ENCODE measurements at regions not wholly inside any gene's neighbourhood (a gene's known extent, or its start where the extent isn't known, plus 50 kb on each side); places are given as distances from the start of the nearest gene placed in this dataset.

GRCh38 chr1:5781079-5781478, 211.1 kb downstream of the NPHP4 start:
- no peak for DNase-seq (ENCODE audit: insufficient read length, low spot score, missing footprints)
- Histone ChIP-seq H3K9me3 (ENCODE audit: low read depth, low read length) (no peaks in the 10 kb centered on the region), H3K79me2 (ENCODE audit: insufficient read depth, low read length) (no peaks in the 10 kb centered on the region), H3K36me3 (ENCODE audit: insufficient read depth, low read length) (no peaks in the 10 kb centered on the region), H3K4me1 (ENCODE audit: insufficient read depth, low read length) (no peaks in the 10 kb centered on the region), H3K27ac (ENCODE audit: low read depth, low read length) (no peak overlapping the region), H3K27me3 (ENCODE audit: insufficient read depth, low read length) (no peaks in the 10 kb centered on the region), H2AFZ (ENCODE audit: low read length) (no peak overlapping the region), H3K4me2 (ENCODE audit: insufficient read depth, low read length) (no peak overlapping the region), H3K4me3 (ENCODE audit: insufficient read depth, low read length) (no peak overlapping the region), H4K20me1 (ENCODE audit: insufficient read depth, low read length) (no peaks in the 10 kb centered on the region)
- TF ChIP-seq CTCF (IDR thresholded peaks at IDR 0.05; ENCODE audit: extremely low read depth, low read depth, low read length), result no peak

- Histone ChIP-seq H3K9me3 (ENCODE audit: low read depth, low read length) (no peaks in the 10 kb centered on the region), H3K27ac (ENCODE audit: low read depth, low read length) (no peak overlapping the region), H3K27me3 (ENCODE audit: insufficient read depth, low read length) (no peaks in the 10 kb centered on the region), H3K4me2 (ENCODE audit: insufficient read depth, low read length) (no peak overlapping the region), H3K4me3 (ENCODE audit: insufficient read depth, low read length) (no peak overlapping the region), H2AFZ (ENCODE audit: low read length) (no peak overlapping the region), H3K36me3 (ENCODE audit: insufficient read depth, low read length) (no peaks in the 10 kb centered on the region), H3K4me1 (ENCODE audit: insufficient read depth, low read length) (no peaks in the 10 kb centered on the region), H3K79me2 (ENCODE audit: insufficient read depth, low read length) (no peaks in the 10 kb centered on the region), H4K20me1 (ENCODE audit: insufficient read depth, low read length) (no peaks in the 10 kb centered on the region)
- TF ChIP-seq CTCF (IDR thresholded peaks at IDR 0.05; ENCODE audit: extremely low read depth, low read depth, low read length), result no peak
- DNase-seq (ENCODE audit: insufficient read length, low spot score, missing footprints), result no peak
Observed at GRCh38 chr1:5780324-5780716, 211.9 kb downstream of the NPHP4 start.

GRCh38 chr1:5779608-5780323, 212.5 kb downstream of the NPHP4 start:
- H3K9me3 ChIP-seq (ENCODE audit: low read depth, low read length), result no peaks in the 10 kb centered on the region
- no peak for TF ChIP-seq CTCF (IDR thresholded peaks at IDR 0.05; ENCODE audit: extremely low read depth, low read depth, low read length)
- no peaks in the 10 kb centered on the region for H3K4me1 ChIP-seq (ENCODE audit: insufficient read depth, low read length)
- no peak overlapping the region for H3K4me2 ChIP-seq (ENCODE audit: insufficient read depth, low read length)
- no peaks in the 10 kb centered on the region for H3K79me2 ChIP-seq (ENCODE audit: insufficient read depth, low read length)
- no peak overlapping the region for H3K4me3 ChIP-seq (ENCODE audit: insufficient read depth, low read length)
- no peaks in the 10 kb centered on the region for H4K20me1 ChIP-seq (ENCODE audit: insufficient read depth, low read length)
- no peak overlapping the region for H2AFZ ChIP-seq (ENCODE audit: low read length)
- no peak overlapping the region for H3K27ac ChIP-seq (ENCODE audit: low read depth, low read length)
- H3K36me3 ChIP-seq (ENCODE audit: insufficient read depth, low read length), result no peaks in the 10 kb centered on the region
- no peaks in the 10 kb centered on the region for H3K27me3 ChIP-seq (ENCODE audit: insufficient read depth, low read length)
- DNase-seq (ENCODE audit: insufficient read length, low spot score, missing footprints), result no peak

- no peak for DNase-seq (ENCODE audit: insufficient read length, low spot score, missing footprints)
- no peaks in the 10 kb centered on the region for H3K9me3 ChIP-seq (ENCODE audit: low read depth, low read length)
- no peaks in the 10 kb centered on the region for H3K79me2 ChIP-seq (ENCODE audit: insufficient read depth, low read length)
- H4K20me1 ChIP-seq (ENCODE audit: insufficient read depth, low read length), result no peaks in the 10 kb centered on the region
- no peak for TF ChIP-seq CTCF (IDR thresholded peaks at IDR 0.05; ENCODE audit: extremely low read depth, low read depth, low read length)
- no peaks in the 10 kb centered on the region for H3K4me1 ChIP-seq (ENCODE audit: insufficient read depth, low read length)
- no peak overlapping the region for H3K4me3 ChIP-seq (ENCODE audit: insufficient read depth, low read length)
- no peaks in the 10 kb centered on the region for H3K27me3 ChIP-seq (ENCODE audit: insufficient read depth, low read length)
- no peak overlapping the region for H3K4me2 ChIP-seq (ENCODE audit: insufficient read depth, low read length)
- H3K27ac ChIP-seq (ENCODE audit: low read depth, low read length), result no peak overlapping the region
- no peaks in the 10 kb centered on the region for H3K36me3 ChIP-seq (ENCODE audit: insufficient read depth, low read length)
- no peak overlapping the region for H2AFZ ChIP-seq (ENCODE audit: low read length)
Observed at GRCh38 chr1:5776035-5776550, 216.1 kb downstream of the NPHP4 start.
